GM21576 (cell line): ENCODE measurements at regions not wholly inside any gene's neighbourhood (a gene's known extent, or its start where the extent isn't known, plus 50 kb on each side); places are given as distances from the start of the nearest gene placed in this dataset.
"Not testable (repeated sequence)": the region's sequence is repeated elsewhere in the genome, so short reads cannot be mapped to it uniquely, and the experiment has no call there.

Source experiments
- ATAC-seq: cut with Tn5 transposase; IDR thresholded peaks from one replicate; pipeline ENCODE4 v1.9.1; 2021; ENCODE audit warnings: mild to moderate bottlenecking, moderate library complexity; ENCODE audit not compliant: unreplicated experiment

GRCh38 chr4:170729236-170729635 lies 639.5 kb upstream of the AADAT start:
- ATAC-seq, result no peak

DNA sequence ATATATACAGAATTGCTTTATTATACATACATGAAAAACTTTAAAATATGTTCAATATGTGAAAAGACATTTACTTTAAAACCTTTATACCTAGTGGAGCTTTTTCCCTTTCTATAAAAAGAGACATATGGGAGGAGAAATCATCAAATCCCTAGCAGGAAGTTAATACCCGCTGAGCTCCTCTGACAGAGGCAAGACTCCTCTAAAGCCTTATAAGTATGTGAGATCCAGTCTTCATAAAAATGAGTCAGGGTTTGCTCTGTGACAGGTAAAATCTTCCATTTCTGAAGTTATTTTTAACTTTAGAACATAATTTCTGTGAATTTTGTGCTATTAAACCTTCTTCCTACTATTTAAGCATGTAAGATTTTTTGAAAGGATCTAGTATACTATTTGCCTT lies 634.4 kb upstream of the AADAT start:
- ATAC-seq, result no peak

- no peak for ATAC-seq
These were observed 633.4 kb upstream of the AADAT start for GRCh38 chr4:170723171-170723570.

- no peak for ATAC-seq
These were observed 632.1 kb upstream of the AADAT start for GRCh38 chr4:170721812-170722373.

- no peak for ATAC-seq
These were observed 627.1 kb upstream of the AADAT start for GRCh38 chr4:170716868-170717267.

- no peak for ATAC-seq
These were observed 616.2 kb upstream of the AADAT start for GRCh38 chr4:170705907-170706306.

DNA sequence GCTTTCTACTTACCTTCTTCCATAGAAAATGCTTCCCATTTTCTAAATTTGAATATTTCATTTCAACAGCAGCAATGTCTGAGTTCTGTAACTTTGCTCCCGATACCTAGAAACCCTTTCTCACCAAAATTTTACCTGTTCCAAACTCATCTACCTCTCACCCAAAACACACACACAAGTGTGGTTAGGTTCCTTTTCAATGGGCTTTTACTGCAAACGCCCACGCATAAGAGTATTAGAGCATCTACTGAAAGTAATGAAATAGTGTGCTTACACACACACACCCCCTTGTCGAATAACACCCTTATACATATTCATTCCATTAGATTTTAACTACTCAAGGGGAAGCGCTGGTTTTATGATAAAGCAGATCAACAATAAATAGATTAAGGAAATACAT lies 610.3 kb upstream of the AADAT start:
- ATAC-seq, result no peak

DNA sequence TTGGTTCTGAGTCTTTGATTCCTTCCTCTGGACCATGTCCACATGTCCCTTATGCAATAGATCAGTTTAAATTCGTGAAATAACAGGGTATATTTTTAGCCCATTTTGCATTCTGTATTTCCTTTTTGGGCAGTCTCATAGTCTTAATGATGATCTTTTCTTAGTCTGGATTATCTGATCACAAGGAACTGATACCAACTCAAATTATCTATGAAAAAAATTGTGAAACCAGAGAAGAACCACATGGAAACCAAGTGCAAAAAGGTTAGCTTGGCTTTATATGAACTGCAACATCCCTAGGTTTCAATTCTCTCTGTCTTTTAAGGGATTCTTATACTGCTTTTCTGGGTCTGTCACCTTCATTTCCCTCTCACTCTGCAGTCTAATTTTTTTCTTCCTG lies 608.6 kb upstream of the AADAT start:
- peak; percentile 57 for ATAC-seq

DNA sequence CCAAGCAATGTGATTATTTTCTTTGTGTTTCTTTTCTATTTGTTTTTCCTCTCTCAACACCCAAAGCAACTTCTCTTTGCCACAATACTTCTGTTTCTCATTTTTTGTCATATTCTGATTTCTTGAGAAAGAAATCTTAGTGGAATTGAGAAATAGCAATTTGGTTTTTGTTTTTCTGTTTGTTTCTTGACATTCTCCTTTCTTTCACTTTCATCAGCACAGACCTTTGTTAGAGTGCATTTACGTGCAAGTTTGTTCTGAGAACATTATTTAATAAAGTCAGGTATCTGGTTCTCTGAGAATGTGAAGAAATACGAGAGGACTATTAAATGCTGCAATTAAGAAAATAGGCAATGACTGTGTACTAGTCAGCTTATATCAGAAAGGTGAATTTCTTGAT lies 608.1 kb upstream of the AADAT start:
- peak; percentile 37 for ATAC-seq

GRCh38 chr4:170697045-170697444 lies 607.3 kb upstream of the AADAT start:
- no peak for ATAC-seq

DNA sequence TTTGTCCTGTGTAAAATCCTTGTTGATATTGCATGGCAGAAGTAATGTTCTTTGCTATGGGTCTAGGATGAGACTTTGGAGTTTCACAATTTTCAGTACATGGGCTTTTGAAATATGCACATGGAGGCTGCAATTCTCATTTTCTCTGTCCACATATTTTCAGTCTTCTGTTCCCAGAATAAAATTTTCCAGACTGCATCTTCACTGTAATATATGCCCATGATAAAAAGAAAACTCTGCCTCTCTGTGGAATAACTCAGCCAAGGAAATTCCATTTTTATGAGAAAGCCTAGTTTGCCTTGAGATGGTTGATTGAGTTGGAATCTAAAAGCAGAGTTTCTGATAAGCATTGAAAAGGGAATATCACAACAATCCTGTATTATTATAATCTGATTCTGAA lies 601.4 kb upstream of the AADAT start:
- ATAC-seq, result no peak

GRCh38 chr4:170687751-170688150 lies 598.0 kb upstream of the AADAT start:
- no peak for ATAC-seq

GRCh38 chr4:170685701-170686100 lies 595.9 kb upstream of the AADAT start:
- ATAC-seq, result not testable (repeated sequence)

- ATAC-seq, result no peak
These were observed 593.0 kb upstream of the AADAT start for GRCh38 chr4:170682558-170683294.

DNA sequence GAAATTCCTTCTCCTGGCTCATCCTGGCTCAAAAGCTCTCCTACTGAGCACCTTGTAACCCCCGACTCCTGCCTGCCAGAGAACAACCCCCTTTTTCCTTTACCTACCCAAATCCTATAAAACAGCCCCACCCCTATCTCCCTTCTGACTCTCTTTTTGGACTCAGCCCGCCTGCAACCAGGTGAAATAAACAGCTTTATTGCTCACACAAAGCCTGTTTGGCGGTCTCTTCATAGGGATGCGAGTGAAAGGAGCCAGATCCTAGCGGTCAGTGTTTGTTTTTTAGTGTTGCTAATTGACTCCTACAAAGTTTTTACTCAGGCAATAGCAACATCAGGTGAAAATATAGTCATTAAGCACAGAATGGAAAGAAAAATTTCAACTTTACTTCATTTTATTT lies 592.3 kb upstream of the AADAT start:
- not testable (repeated sequence) for ATAC-seq

GRCh38 chr4:170675568-170676262 lies 586.0 kb upstream of the AADAT start:
- no peak for ATAC-seq

- no peak for ATAC-seq
These were observed 584.4 kb upstream of the AADAT start for GRCh38 chr4:170674176-170674575.

- no peak for ATAC-seq
These were observed 582.7 kb upstream of the AADAT start for GRCh38 chr4:170672381-170672965.

- ATAC-seq, result no peak
These were observed 581.4 kb upstream of the AADAT start for GRCh38 chr4:170671171-170671570.

DNA sequence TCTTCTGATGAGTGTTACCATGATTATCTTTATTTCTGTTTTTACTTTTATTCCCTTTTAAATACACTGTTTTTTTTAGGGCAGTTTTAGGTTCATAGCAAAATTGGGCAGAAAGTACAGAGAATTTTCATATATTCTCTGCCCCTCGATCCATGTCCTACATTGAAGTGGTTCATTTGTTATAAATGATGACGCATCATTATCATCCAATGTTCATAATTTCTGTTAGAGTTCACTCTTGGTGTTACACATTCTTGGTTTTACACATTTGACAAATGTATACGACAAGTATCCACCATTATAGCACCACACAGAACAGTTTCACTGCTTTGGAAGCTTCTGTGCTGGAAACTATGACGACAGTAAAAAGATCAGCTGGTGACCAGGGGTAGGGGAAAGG lies 578.1 kb upstream of the AADAT start:
- no peak for ATAC-seq

DNA sequence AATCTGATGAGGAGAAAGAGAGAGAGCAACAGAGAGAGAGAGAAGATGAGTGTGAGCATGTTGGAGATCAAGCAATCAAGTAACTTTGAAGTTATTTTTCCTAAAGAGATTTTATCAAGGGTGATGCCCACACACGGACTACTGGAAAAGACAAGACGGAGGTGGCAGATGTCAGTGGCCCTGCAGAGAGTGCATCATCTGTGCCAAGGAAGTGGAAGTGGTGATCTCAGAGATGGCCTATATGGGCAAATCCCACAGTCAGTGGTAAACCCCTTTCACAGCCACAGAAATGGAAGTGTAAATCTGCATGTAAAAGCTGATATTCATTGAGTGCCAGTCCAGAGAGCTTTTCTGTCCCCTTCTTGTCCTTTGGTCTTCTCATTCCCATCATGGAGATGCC lies 577.2 kb upstream of the AADAT start:
- ATAC-seq, result no peak

DNA sequence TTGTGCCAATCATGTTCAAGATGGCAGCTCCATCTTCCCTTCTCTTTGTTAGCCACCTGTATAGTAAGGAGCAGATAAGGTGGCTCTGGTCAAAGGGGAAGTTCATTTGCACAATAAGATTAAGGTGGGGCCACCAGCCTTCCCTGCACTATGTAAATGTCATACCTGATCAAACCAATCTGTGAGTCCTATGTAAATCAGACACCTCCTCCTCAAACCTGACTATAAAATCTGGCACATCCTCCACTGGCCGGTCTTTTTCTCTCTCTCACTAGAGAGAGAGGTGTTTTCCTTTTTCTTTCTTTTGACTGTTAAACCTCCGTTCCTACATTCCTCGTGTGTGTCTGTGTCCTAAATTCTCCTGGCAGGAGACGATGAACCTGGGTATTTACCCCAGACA lies 572.5 kb upstream of the AADAT start:
- ATAC-seq, result no peak
